ENCODE measurements at regions not wholly inside any gene's neighbourhood (a gene's known extent, or its start where the extent isn't known, plus 50 kb on each side); places are given as distances from the start of the nearest gene placed in this dataset.

GRCh38 chrX:14083783-14084182 lies 54.1 kb upstream of the GEMIN8 start:
- Mint-ChIP-seq H3K36me3 (ENCODE audit: low read depth) (no peaks in the 10 kb centered on the region), H3K27me3 (ENCODE audit: insufficient read depth) (no peaks in the 10 kb centered on the region; the same call in 1 of the 2 replicates), H3K4me3 (no peak overlapping the region), H3K27ac (no peak overlapping the region), H3K9me3 (no peaks in the 10 kb centered on the region), H3K4me1 (ENCODE audit: low read depth) (no peaks in the 10 kb centered on the region)
- no peak for TF ChIP-seq CTCF (IDR thresholded peaks at IDR 0.05)
- DNase-seq: no peak

- no peaks in the 10 kb centered on the region; the same call in 1 of the 2 replicates for H3K27me3 Mint-ChIP-seq (ENCODE audit: insufficient read depth)
These were observed 50.3 kb upstream of the GEMIN8 start for GRCh38 chrX:14079891-14080430.

More at GRCh38 chrX:14079891-14080430, 50.3 kb upstream of the GEMIN8 start:
- no peak for TF ChIP-seq CTCF (IDR thresholded peaks at IDR 0.05)
- no peak overlapping the region for H3K4me3 Mint-ChIP-seq
- no peak for DNase-seq
- H3K4me1 Mint-ChIP-seq (ENCODE audit: low read depth): no peaks in the 10 kb centered on the region
- H3K9me3 Mint-ChIP-seq: no peaks in the 10 kb centered on the region
- H3K36me3 Mint-ChIP-seq (ENCODE audit: low read depth): no peaks in the 10 kb centered on the region
- H3K27ac Mint-ChIP-seq: no peak overlapping the region
